Amniotic epithelial cell (primary cell): ENCODE measurements at regions not wholly inside any gene's neighbourhood (a gene's known extent, or its start where the extent isn't known, plus 50 kb on each side); places are given as distances from the start of the nearest gene placed in this dataset.
"Not testable (repeated sequence)": the region's sequence is repeated elsewhere in the genome, so short reads cannot be mapped to it uniquely, and the experiment has no call there.

ENCODE experiments used
- DNase-seq: peaks from one replicate; pipeline ENCODE4 v3.0.0-alpha.2; 2010; ENCODE audit warnings: low read depth

DNA sequence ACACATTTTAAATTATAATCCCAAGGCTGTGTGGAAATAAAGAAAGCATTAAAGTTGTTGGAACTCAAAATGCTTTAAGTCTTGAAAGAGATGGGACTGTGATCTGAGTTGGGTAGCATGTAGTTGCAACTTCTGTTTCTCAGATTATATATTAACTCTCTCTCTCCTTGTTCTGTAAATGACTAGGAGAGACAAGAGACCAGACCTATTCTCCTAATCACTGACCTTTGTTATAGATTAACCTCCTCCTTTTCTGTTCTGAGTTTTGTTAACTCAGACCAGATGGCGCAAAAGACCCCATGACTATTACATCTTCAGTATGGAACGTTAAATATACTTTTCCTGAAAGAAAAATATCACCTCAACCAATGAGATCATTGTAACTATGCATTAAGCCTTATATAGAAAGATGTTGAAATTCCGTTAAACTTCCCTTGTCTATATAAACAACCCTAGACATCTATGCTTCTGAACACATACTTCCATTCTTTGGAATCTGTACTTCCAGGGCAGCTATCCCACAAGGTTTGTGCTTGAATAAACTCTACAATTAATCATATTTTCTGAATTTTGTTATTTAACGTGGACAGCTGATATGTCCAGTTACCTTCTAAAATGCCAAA, 143.5 kb upstream of the TRIM24 start:
- no peak for DNase-seq

DNA sequence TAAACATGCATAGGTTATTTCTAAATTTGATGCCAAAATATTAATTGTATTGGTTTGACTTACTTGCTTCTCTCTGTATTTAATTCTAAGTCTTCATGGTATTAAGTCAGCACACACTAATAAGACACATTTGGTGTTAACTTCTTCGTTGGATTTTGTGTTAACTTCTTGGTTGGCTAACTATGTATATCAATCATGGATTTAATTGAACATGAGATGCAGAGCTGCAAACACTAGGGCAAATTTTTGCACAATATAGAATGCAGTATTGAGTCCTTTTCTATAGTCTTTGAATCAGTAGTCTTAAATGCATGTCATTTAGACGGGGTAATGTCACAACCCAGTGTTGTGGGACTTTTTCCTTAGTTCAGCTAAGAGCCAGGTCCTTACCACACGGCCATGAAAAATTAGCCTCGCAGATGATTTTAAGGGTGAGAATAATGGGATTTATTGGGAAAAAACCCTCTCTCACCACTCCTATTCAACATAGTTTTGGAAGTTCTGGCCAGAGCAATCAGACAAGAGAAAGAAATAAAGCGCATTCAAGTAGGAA, 142.9 kb upstream of the TRIM24 start:
- no peak for DNase-seq

DNA sequence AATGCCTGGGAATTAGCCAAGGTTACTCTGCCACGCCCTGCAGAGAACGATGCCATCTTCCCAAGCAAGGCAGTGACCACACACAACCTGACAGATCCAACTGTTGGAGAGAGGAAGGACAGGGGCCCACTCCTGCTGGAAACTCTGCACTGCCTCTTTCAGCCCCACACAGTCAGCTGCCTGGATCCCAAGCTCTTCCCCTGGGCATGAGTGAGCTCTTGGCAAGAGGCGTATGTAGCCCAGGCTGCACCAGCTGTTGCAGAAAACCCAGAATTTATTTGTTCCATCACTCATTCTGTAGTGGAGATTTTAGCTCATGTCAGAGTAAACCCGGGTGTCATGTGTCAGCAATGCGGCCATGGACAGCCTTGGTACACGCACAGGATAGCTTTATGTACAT, 135.1 kb upstream of the TRIM24 start:
- no peak for DNase-seq

DNA sequence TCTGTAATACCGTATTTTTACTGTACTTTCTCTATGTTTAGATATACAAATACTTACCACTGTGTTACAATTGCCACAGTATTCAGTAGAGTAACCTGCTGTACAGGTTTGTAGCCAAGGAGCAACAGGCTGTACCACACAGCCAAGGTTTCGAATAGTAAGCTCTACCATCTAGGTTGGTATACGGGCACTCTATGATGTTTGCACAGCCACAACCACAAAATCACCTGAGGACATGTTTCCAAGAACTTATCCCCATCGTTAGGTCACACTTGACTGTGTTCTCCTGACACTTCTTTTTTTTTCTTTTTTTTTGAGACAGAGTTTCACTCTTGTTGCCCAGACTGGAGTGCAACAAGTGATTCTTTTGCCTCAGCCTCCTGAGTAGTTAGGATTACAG, 134.6 kb upstream of the TRIM24 start:
- DNase-seq, result no peak

DNA sequence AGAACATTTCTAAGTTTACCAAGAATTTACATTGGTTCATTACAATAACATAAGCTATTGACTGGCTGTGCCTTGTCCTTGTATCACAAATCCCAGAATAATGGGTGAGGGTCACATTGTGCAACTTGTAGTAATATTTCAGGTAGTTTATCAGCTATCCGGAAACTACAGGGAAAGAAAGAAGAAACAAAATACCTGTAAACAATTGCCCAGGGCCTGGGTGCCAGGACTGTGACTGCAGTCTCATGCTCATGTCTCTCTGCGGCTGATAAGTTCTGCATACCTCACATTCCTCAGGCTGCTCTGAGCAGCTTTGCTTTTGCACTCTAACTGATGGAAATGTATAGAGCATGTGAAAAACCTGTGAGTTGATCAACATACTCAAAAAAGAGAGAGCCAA, 131.8 kb upstream of the TRIM24 start:
- peak; percentile 52 for DNase-seq

DNA sequence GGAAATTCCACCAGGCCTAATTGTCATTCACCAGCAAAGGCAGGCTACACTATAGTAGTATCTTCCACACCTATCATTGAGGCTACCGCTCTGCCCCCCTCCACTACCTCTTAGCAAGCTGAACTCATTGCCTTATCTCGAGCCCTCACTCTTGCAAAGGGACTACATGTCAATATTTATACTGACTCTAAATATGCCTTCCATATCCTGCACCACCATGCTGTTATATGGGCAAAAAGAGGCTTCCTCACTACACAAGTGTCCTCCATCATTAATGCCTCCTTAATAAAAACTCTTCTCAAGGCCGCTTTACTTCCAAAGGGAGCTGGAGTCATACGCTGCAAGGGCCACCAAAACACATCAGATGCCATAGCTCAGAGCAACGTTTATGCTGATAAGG, 127.2 kb upstream of the TRIM24 start:
- not testable (repeated sequence) for DNase-seq

DNA sequence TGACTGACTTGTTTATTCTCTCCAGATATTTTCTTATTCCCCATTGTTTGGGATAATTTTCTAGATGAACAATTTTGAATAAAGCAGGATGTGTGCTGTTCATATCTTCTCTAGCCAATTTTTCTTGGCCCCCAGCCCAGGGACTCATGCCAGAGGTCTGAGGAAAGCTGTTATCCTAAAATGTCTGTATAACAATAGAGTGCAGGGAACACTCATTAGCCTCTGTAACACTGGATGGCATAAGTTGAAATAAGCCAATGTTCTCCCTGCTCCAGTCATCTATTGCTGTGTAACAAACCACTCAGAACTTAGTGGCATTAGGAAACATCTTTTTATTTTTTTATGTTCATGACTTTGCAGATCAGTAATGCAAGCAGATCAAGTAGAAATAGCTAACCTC, 121.7 kb upstream of the TRIM24 start:
- peak; percentile 34 for DNase-seq

DNA sequence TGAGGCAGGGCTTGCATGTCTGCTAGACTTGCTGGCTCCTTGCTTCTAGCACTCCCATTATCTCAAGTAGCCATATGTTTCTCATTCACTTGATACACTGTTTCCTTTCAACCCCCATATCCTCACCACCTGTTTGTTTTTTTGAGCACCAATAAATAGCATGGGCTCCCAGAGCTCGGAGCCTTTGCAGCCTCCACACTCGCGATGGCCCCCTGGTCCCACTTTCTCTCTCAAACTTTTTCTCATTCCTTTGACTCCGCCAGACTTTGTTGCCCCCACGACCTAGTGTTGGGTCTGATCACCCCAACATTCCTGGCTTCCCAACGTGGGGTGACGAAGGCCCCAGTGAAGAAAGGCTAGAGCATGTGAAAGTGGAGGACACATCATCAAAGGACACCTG, 120.8 kb upstream of the TRIM24 start:
- DNase-seq, result not testable (repeated sequence)

DNA sequence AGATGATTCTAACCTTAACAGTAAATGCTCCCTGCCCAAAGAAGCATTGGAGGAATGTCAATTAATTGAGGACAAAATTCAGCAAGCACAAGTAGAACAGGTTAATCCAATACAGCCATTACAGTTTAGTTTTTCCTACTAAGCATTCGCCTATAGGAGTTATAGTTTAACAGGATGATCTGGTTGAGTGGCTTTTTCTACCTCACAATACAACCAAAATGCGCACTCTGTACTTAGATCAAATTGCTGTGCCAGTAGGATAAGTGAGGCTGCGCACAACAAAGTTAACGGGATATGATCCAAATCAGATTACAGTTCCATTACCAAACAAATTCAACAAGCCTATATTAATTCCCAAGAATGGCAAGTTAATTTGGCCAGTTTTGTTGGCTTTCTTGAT, 117.1 kb upstream of the TRIM24 start:
- no peak for DNase-seq

DNA sequence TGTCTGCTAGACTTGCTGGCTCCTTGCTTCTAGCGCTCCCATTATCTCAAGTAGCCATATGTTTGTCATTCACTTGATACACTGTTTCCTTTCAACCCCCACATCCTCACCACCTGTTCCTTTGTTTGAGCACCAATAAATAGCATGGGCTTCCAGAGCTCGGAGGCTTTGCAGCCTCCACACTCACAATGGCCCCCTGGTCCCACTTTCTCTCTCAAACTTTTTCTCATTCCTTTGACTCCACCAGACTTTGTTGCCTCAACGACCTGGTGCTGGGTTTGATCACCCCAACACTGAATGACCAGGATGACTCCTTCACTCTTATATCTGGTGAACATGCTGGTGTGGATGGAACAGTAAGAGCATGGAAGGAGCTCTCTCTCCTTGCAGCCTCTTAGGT, 114.5 kb upstream of the TRIM24 start:
- DNase-seq, result no peak

DNA sequence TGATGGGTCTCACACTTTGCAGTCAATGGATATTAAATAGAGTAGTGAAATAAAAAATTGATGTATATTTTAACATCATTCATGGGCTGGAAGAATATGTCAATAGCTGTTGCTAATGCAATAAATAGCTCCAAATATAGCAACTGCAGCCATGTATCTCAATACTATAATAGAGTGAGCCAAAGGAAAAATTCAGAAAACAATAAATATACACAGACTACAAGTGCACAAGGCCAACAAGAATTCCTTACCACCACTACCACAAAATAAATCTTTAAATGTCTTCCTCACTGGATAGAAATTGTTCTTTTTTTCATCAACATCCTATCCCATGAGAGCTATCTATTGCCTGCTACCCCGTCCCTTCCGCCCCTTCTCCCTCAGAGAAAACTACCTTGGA, 113.1 kb upstream of the TRIM24 start:
- DNase-seq, result no peak

DNA sequence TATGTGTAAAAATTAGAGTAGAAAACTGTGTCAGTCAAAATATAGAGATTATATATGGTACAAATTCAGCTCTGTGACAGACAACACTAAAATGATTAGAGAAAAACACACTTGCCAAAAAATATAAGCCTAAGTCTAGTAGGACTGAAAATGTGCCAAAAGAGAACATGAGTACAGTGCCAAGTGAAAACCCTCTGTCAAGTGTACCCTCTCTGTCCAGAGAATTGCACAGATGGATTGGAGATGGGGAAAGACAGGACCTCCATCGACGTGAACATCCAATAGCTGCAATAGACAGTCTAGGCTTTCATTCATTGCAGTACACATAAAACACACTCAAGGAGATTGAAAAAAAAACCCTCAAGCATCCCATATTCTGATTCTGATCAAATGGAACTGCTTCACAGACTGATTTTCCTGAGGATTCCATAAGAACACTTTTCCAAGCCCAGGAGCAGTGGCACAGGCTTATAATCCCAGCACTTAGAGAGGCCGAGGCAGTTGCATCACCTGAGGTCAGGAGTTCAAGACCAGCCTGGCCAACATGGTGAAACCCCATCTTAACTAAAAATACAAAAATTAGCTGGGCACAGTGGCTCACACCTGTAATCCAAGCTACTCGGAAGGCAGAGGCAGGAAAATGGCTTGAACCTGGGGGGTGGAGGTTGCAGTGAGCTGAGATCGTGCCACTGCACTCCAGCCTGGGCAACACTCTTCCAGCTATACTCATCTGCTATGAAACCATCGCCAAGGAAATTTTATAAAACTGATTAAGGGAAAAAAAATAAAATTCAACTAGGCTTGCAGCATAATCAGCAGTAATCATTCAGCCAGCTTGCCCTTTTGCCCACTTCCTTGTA, 110.0 kb upstream of the TRIM24 start:
- no peak for DNase-seq

DNA sequence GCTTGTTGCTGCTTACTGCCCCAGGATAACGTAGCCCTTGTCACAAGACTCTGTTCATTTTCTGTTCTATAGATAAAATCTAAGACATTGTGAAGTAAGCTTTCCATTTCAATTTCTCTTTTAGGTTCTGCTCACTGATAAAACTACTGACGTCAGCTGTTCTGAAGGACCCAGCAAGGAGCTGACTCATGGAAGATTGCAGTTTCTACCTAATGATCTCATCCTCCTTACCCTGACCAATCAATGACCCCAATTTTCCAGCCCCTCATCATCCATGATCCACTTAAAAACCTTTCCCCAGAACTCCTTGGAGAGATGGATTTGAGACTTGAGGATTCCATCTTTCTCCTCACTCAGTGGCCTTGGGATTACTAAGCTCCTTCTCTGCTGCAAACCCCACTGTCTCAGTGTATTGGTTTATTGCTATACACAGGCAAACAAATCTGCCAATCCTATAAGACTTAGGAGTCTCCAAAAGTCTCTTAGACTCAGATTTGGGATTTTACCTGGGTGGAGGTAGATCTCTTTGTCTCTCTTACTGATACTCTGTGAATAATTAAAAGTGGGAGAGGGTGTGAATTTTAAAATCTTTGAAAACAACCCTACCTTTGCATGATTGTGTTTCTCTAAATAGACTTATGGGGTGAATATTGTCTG, 109.2 kb upstream of the TRIM24 start:
- DNase-seq, result peak; percentile 92

DNA sequence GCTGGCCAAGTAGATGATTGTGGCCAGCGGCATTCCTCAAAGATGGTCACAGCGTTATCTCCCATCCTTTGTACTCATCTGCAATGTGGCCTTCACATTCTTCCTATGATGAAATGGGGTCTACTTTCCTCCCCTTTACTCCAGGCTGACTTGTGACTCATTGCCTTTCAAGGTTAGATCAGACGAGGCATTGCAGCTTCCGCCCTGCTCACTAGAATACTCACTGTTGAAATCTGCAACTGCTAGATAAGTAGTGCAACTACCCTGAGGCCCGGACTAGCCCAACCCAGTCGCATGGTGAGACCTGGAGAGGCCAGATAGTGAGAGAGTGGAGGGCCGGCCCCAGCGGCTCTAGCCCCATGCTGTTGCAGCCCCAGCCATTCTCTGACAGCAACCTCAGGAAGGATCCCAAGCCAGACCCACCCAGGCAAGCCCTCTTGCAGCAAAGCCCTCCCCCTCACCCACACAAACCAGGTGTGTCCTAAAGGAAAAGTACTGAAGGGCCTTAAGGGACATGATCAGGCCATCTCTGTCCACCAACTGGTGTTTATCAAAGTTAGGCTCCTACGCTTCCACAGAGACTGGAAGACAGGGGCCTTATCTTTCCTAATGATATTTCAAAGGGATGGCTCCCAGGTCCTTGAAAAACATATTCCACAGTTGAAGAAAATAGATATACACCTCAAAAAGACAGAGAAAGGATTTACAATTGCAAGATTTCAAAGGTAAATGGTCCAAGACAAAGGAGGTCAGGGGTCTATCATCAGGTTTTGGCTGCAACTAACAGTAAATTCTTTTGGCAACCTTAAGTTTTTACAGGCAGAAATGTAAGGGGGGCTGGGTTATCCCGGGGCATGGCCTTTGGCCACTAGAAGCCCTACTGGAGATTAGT, 107.2 kb upstream of the TRIM24 start:
- peak; percentile 99 for DNase-seq

DNA sequence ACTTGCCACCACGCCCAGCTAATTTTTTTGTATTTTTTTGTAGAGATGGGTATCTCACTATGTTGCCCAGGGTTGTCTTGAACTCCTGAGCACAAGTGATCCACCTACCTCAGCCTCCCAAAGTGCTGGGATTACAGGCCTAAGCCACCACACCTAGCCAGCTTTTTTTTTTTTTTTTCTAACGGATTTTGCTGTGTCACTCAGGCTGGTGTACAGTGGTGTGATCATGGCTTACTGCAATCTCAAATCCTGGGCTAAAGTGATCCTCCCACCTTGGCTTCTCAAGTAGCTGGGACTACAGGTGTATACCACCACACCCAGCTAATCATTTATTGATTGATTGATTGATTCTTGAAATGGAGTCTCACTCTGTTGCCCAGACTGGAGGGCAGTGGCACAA, 106.0 kb upstream of the TRIM24 start:
- no peak for DNase-seq

DNA sequence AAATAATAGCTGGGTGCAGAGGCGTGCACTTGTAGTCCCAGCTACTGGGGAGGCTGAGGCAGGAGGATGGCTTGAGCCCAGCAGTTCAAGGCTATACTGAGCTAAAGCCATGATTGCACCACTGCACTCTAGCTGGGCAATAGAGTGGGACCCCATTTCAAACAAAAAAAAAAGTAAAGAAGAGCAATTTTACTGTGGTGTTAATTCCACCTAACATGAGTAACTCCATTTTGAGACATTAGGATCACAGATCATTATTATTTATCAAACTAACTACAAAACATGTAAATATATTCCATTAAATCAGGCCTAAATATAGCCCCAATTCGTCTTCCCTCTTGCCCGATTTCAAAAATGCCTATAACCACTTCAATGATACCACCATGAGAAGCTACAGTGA, 104.8 kb upstream of the TRIM24 start:
- no peak for DNase-seq

DNA sequence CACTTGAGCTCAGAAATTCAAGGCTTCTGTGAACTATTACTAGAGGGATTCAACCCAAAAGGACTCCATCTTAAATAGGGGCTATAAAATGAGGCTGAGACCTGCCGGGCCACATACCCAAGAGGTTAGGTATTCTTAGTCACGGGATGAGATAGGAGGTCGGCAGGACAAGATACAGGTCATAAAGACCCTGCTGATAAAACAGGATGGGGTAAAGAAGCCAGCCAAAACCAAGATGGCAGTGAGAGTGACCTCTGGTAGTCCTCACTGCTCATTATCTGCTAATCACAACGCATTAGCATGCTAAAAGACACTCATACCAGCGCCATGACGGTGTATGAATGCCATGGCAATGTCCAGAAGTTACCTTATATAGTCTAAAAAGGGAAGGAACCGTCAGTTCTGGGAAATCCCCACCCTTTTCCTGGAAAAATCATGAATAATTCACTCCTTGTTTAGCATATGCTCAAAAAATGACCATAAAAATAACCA, 101.2 kb upstream of the TRIM24 start:
- DNase-seq, result no peak

DNA sequence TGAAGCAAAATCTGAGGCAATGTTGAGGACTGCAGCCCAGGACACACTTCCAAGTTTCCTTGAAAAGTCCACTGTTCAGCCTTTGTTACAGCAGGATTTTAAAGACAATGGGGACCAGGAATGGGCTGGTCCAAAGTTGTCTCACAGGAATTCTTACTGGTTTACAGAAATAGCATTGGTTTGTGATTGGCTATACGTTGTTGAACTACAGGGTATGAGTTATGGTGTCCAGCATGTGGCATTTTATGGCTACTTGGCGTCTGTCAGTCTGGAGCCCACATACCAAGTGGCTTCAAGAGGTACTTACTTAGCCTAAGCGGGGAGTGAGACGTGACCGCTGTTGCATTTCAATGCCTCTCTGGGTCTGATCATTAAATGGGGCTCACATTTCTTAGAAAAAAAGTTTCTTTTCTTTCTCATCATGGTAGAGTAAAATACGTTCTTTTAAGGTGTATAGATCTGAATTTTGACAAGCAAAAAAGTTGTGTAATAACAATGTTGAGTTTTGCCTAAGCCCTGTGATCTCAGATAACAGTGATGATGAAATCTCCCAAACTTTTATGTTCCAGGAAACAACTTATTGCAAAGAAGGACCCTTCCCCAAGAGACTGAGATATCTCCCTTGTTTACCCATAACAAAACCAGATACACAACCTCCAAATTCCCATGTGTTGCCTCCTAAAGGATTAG, 100.0 kb upstream of the TRIM24 start:
- DNase-seq, result no peak

DNA sequence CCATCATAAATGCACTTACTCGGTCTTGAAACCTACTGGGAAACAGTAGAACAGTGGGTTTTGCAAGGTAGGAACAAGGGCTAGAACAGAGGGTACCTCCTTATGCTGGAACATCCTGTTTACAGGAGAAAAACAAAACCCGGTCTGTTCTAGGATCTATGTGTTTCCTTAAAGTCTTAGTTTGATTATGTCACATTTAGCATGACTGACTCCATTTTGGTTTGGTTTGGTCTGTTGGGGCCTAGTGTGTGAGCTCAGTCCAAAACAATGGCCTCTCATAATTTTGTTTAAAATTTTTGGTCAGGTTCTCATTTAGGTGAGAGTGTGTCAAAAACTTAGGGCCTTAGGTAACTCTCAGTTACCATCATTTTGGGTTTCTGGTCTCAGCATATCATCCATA, 96.3 kb upstream of the TRIM24 start:
- no peak for DNase-seq

DNA sequence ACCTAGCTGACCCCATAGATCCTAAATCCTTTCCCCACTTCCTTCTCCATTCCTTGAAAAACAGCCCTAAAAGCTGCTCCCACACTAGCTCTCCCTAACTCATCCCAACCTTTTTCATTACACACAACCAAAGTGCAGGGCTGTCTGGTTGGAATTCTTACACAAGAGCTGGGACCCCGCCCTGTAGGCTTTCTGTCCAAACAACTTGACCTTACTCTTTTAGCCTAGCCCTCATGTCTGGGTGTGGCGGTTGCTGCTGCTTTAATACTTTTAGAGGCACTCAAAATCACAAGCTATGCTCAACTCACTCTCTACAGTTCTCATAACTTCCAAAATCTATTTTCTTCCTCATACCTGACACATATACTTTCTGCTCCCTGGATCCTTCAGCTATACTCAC, 93.9 kb upstream of the TRIM24 start:
- DNase-seq, result not testable (repeated sequence)

DNA sequence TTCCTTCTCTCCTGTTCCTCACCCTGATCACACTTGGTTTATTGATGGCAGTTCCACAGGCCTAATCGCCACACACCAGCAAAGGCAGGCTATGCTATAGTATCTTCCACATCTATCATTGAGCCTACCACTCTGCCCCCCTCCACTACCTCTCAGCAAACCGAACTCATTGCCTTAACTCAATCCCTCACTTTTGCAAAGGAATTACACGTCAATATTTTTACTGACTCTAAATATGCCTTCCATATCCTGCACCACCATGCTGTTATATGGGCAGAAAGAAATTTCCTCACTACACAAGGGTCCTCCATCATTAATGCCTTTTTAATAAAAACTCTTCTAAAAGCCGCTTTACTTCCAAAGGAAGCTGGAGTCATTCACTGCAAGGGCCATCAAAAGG, 93.4 kb upstream of the TRIM24 start:
- not testable (repeated sequence) for DNase-seq
